MM.1S (cell line): ENCODE measurements at regions not wholly inside any gene's neighbourhood (a gene's known extent, or its start where the extent isn't known, plus 50 kb on each side); places are given as distances from the start of the nearest gene placed in this dataset.

Experiments
- CTCF ChIP-seq: fragments of 300-600 bp; sonication (generic); IDR thresholded peaks from 2 replicates; pipeline ENCODE4 v1.5.1; 2016; ENCODE audit warnings: antibody characterized with exemption, low read length, mixed read lengths
- EZH2 ChIP-seq: fragments of 300-600 bp; sonication (generic); optimal IDR thresholded peaks from 2 replicates; pipeline ENCODE3; 2017; ENCODE audit warnings: low read depth, mild to moderate bottlenecking, antibody characterized with exemption, low read length, mixed read lengths
- EZH2phosphoT487 ChIP-seq: fragments of 300-600 bp; sonication (generic); IDR thresholded peaks from 2 replicates; pipeline ENCODE4 v1.6.1; 2018; ENCODE audit warnings: antibody characterized with exemption, low read length

GRCh38 chr20:58125726-58126125, 102.7 kb downstream of the ANKRD60 start:
- TF ChIP-seq CTCF = no peak
- no peak for TF ChIP-seq EZH2
- TF ChIP-seq EZH2phosphoT487 = no peak
